Upper lobe of right lung (tissue), 1 donor: ENCODE measurements at regions not wholly inside any gene's neighbourhood (a gene's known extent, or its start where the extent isn't known, plus 50 kb on each side); places are given as distances from the start of the nearest gene placed in this dataset.
A peak's percentile ranks its signal among the peaks of the same experiment; 100 is the strongest.

Experiments
- ATAC-seq: fragments of 200-7000 bp; cut with Tn5 transposase; one replicate; pipeline ENCODE4 v1.9.1; 2020; ENCODE audit warnings: mild to moderate bottlenecking, moderate library complexity
- DNase-seq: peaks from one replicate; pipeline ENCODE4 v3.0.0-alpha.2; 2020
- H3K27ac ChIP-seq: fragments of 200-600 bp; one replicate; pipeline ENCODE4 v1.8.0; 2022
- H3K27me3 ChIP-seq: fragments of 200-600 bp; one replicate; pipeline ENCODE4 v1.8.0; 2022; ENCODE audit warnings: mild to moderate bottlenecking
- H3K36me3 ChIP-seq: fragments of 200-600 bp; one replicate; pipeline ENCODE4 v1.8.0; 2022
- H3K4me1 ChIP-seq: fragments of 200-600 bp; one replicate; pipeline ENCODE4 v1.8.0; 2022
- H3K4me3 ChIP-seq: fragments of 200-600 bp; one replicate; pipeline ENCODE4 v1.8.0; 2022; ENCODE audit warnings: mild to moderate bottlenecking
- H3K9me3 ChIP-seq: fragments of 200-600 bp; one replicate; pipeline ENCODE4 v1.8.0; 2022
- intact Hi-C: fragments of 100-400 bp; cut with DNase I; formaldehyde crosslinking; loops from one replicate; pipeline ENCODE4 v1.11.0; 2022
- TF ChIP-seq, protein P1 (sequence below): fragments of 200-600 bp; IDR thresholded peaks from one replicate; pipeline ENCODE4 v1.8.0; 2022; ENCODE audit warnings: antibody characterized with exemption
- donor health status: DM: no; HTN: yes; CAD: no; lungs with severe emphysema.

DNA sequence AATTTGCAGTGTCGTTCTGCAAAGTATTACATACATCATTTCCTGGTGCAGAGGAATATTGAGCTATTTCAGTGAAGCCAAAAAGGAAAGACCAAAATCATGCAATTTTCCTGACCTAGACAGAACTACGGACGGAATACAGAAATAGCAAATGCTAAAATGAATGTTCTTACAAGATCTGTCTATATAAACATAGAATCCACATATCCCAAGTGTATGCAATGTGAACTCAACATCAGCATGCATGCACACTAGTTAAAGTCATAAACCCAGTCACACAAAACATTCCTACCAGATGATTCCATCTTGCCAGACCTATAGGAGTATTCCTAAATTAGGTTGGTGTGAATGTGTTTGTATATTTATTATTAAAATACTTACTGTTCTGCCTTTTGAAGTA is 383.7 kb upstream of the ZNF507 start:
- no peaks in the 10 kb centered on the region for H3K9me3 ChIP-seq
- TF ChIP-seq, protein P1, sequence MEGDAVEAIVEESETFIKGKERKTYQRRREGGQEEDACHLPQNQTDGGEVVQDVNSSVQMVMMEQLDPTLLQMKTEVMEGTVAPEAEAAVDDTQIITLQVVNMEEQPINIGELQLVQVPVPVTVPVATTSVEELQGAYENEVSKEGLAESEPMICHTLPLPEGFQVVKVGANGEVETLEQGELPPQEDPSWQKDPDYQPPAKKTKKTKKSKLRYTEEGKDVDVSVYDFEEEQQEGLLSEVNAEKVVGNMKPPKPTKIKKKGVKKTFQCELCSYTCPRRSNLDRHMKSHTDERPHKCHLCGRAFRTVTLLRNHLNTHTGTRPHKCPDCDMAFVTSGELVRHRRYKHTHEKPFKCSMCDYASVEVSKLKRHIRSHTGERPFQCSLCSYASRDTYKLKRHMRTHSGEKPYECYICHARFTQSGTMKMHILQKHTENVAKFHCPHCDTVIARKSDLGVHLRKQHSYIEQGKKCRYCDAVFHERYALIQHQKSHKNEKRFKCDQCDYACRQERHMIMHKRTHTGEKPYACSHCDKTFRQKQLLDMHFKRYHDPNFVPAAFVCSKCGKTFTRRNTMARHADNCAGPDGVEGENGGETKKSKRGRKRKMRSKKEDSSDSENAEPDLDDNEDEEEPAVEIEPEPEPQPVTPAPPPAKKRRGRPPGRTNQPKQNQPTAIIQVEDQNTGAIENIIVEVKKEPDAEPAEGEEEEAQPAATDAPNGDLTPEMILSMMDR: no peak
- DNase-seq (no peak), ATAC-seq (no peak)
- H3K27ac ChIP-seq: no peak overlapping the region
- H3K4me1 ChIP-seq: peaks cover 5% of the 10 kb centered on the region
- intact Hi-C loops: no loop called here
- H3K27me3 ChIP-seq: no peaks in the 10 kb centered on the region
- H3K36me3 ChIP-seq: no peaks in the 10 kb centered on the region
- H3K4me3 ChIP-seq: no peak overlapping the region

DNA sequence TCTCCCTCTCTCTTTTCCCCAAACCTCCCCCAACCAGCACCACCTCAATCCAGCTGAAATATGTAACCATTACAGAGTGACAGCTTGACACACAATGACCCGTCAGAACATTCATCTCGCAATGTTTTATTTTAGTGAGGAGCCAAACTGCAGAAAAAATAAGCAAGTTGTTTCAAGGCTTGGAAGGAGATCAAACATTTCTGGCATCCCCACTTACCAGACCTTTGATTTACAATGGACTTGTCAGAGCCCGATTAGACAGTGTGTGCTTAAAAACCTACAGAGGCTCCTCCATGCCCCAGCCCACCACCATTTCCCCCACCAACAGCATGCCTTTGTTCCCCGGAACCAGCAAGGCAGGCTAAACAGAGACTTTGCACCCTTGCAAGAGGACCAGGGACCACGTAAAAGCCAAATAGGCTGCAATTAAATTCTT is 382.8 kb upstream of the ZNF507 start:
- DNase-seq (no peak), ATAC-seq (peak; percentile 48)
- Histone ChIP-seq H3K27me3 (no peaks in the 10 kb centered on the region), H3K4me1 (peaks cover 5% of the 10 kb centered on the region), H3K27ac (no peak overlapping the region), H3K4me3 (no peak overlapping the region), H3K36me3 (no peaks in the 10 kb centered on the region), H3K9me3 (no peaks in the 10 kb centered on the region)
- TF ChIP-seq, protein P1: no peak
- intact Hi-C loops: no loop called here

GRCh38 chr19:31963746-31964145 is 381.7 kb upstream of the ZNF507 start:
- H3K27me3 ChIP-seq: no peaks in the 10 kb centered on the region
- no peak overlapping the region for H3K4me3 ChIP-seq
- intact Hi-C loops: no loop called here
- peaks cover 5% of the 10 kb centered on the region for H3K4me1 ChIP-seq
- no peaks in the 10 kb centered on the region for H3K9me3 ChIP-seq
- TF ChIP-seq, protein P1: no peak
- ATAC-seq (no peak), DNase-seq (no peak)
- no peaks in the 10 kb centered on the region for H3K36me3 ChIP-seq
- H3K27ac ChIP-seq: no peak overlapping the region

- H3K4me1 ChIP-seq: no peaks in the 10 kb centered on the region
- TF ChIP-seq, protein P1: no peak
- intact Hi-C loops: no loop called here
- no peaks in the 10 kb centered on the region for H3K36me3 ChIP-seq
- ATAC-seq (no peak), DNase-seq (no peak)
- H3K27ac ChIP-seq: no peak overlapping the region
- H3K4me3 ChIP-seq: no peak overlapping the region
- no peaks in the 10 kb centered on the region for H3K9me3 ChIP-seq
- no peaks in the 10 kb centered on the region for H3K27me3 ChIP-seq
Observed at GRCh38 chr19:31969016-31969415, 376.4 kb upstream of the ZNF507 start.

GRCh38 chr19:31970027-31970461 is 375.4 kb upstream of the ZNF507 start:
- no peak overlapping the region for H3K27ac ChIP-seq
- H3K4me1 ChIP-seq: no peaks in the 10 kb centered on the region
- no peaks in the 10 kb centered on the region for H3K36me3 ChIP-seq
- H3K27me3 ChIP-seq: no peaks in the 10 kb centered on the region
- no peaks in the 10 kb centered on the region for H3K9me3 ChIP-seq
- no peak for DNase-seq
- no peak overlapping the region for H3K4me3 ChIP-seq
- ATAC-seq: no peak
- intact Hi-C loops: no loop called here
- TF ChIP-seq, protein P1: no peak

- H3K27ac ChIP-seq: no peak overlapping the region
- TF ChIP-seq, protein P1: no peak
- intact Hi-C loops: no loop called here
- no peaks in the 10 kb centered on the region for H3K4me1 ChIP-seq
- ATAC-seq (no peak), DNase-seq (no peak)
- H3K36me3 ChIP-seq: no peaks in the 10 kb centered on the region
- no peak overlapping the region for H3K4me3 ChIP-seq
- H3K9me3 ChIP-seq: no peaks in the 10 kb centered on the region
- no peaks in the 10 kb centered on the region for H3K27me3 ChIP-seq
Observed at GRCh38 chr19:31974290-31974689, 371.1 kb upstream of the ZNF507 start.
